Neural progenitor cell (in vitro differentiated cells): ENCODE measurements at regions not wholly inside any gene's neighbourhood (a gene's known extent, or its start where the extent isn't known, plus 50 kb on each side); places are given as distances from the start of the nearest gene placed in this dataset.

Experiments used
- CTCF ChIP-seq: fragments of 200-600 bp; sonication (generic); IDR thresholded peaks from 2 replicates; pipeline ENCODE4 v1.5.1; 2017; ENCODE audit warnings: antibody characterized with exemption, mild to moderate bottlenecking
- EZH2 ChIP-seq: fragments of 200-600 bp; sonication (generic); IDR thresholded peaks from 2 replicates; pipeline ENCODE4 v1.6.1; 2017; ENCODE audit warnings: antibody characterized with exemption, mild to moderate bottlenecking, moderate library complexity

GRCh38 chr1:81548918-81549587 is 251.7 kb upstream of the ADGRL2 start:
- TF ChIP-seq CTCF, result no peak
- TF ChIP-seq EZH2, result no peak
